A673 (cell line): ENCODE measurements at regions not wholly inside any gene's neighbourhood (a gene's known extent, or its start where the extent isn't known, plus 50 kb on each side); places are given as distances from the start of the nearest gene placed in this dataset.

ENCODE experiments used
- CTCF ChIP-seq: fragments of 300-800, 200-600 bp; sonication (generic); conservative IDR thresholded peaks from 2 replicates; pipeline ENCODE4 v1.5.1; 2017; ENCODE audit warnings: low read depth, mild to moderate bottlenecking, antibody characterized with exemption, low read length, moderate library complexity, mixed read lengths
- EZH2 ChIP-seq: fragments of 200-600 bp; sonication (generic); IDR thresholded peaks from 2 replicates; pipeline ENCODE4 v1.6.1; 2017; ENCODE audit warnings: borderline replicate concordance, low read depth, mild to moderate bottlenecking, mixed read lengths, antibody characterized with exemption, low read length; ENCODE audit not compliant: poor library complexity, severe bottlenecking

DNA sequence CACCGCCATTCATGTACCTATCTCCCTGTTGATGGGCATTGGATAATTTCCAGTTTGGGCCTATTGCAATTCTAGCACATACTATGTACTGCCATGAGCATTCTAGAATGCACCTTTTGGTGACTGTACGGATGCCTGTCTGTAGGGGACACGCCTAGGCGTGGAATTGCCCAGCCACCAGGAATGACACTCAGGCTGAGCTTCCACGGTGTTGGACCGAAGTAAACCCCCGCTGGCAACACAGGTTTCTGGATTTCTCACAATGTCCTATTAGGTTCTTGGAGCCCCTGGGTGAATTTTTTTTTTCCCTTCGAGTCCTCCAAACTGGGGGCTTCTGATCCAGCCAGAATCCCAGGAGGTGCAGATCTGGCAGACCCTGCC is 146.6 kb downstream of the IRF8 start:
- TF ChIP-seq EZH2 (no peak), CTCF (no peak)
